NCI-H1092 treated with DMSO at 0.1 percent for 48 hours (cell line): ENCODE measurements at regions not wholly inside any gene's neighbourhood (a gene's known extent, or its start where the extent isn't known, plus 50 kb on each side); places are given as distances from the start of the nearest gene placed in this dataset.

Experiments
- DNase-seq: peaks from one replicate; lab custom pipeline; 2025; lab: John Stamatoyannopoulos, UW

DNA sequence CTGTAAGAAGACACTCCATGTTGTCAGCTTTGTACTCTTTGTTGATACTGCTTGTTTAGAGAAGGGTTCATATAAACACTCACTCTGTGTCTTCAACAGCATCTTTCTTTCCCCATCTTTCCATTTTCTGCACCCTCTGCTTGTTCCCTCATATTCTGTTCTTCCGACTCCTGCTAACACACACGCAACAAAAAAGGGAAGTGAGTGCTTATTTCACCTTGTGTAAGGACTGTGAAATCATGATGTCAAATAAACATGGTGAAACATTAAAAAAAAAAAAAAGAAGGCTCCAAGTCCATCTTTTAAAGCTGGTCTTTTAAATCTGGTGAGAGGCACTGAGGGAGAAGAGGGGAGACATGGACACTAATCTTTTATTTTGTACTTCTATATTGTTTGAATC lies 145.4 kb downstream of the RPAP3 start:
- DNase-seq, result no peak

DNA sequence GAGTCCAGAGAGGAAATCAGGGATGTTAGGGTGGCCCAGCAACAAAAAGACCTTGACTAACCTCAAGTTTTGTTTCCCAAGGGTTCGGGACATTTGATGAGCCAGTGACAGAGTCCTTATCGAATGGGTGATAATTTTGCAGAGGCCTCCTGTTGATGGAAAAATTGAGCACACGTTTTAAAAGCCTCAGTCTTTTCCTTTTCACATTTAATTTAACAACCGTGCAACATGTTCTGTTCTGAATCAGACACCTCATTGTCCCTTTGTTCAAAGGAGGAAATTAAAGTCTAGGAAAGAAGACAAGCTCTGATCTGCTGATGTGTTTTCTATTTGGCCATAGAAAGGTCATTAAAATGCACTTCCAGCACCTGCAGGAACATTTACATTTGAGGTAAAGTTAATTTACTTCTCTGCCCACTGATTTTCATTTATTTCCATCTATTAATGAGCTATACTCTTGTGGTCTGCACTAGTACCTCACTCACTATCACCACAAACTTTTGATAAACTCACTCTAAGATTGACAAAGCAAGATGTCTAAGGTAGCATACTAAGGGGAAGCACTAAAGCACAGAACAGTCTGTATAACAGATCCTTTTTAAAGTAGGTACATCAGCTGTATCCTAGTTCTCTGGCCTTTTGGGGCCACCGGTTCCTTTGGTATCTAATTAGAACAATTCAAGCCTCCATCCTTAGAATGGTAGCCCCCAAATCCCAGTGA lies 147.0 kb downstream of the RPAP3 start:
- DNase-seq, result no peak

- no peak for DNase-seq
Observed at GRCh38 chr12:47557386-47557785, 148.4 kb downstream of the RPAP3 start.

DNA sequence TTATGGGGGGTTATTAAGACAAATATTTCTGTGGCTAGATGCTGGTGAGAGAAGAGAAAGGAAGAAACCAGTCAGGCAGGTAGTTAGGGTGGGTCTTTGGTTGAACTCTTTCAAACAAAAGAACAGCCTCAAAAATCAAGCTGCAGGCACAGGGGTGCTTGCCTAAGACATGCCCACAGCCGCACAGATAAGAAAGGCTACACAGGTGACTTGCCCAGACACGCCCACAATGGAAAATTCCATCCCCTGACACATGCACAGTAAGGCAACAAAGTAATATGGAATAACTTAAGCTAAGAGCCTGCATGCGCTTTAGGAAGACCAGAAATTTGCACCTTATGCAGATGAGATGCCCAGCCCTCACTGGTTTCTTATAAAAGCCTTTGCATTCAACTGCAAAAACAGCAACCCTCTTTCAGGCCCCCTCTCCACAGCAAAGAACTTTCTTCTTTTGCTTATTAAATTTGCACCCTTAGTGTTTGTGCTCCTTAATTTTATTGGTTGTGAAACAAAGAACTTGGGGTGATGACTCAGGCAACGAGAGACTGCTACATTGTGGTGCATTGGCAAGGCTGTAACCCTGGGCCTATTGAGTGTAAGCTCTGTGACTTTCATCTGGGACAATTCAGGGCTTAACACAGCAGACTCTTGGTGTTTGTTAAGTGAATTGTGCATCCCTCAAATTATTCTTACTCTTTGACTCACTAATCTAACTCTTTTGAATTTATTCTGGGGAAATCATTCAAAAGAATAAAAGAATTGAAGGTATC lies 149.4 kb downstream of the RPAP3 start:
- DNase-seq, result no peak

- no peak for DNase-seq
Observed at GRCh38 chr12:47554046-47554653, 151.7 kb downstream of the RPAP3 start.

GRCh38 chr12:47553266-47553665 lies 152.6 kb downstream of the RPAP3 start:
- no peak for DNase-seq

DNA sequence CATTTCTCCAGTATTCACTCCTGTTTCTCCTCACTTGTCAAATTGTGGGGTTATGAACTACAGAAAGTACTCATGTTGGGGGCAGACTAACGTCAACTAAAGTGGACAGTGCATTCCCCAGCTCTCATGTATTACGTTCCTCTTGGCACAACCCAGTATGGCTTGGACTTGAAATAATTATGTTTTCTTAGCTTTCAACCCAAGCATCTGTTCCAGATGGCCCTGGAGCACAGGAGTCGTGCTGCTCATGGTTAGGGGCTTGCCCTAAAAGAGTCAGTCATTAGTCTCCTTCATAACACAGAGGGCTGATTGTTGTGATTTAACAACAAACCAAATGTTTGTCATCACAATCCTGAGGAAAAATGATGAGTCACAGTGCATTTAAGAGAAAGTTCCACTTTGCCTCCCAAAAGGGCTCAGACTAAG lies 154.4 kb downstream of the RPAP3 start:
- DNase-seq, result no peak

- no peak for DNase-seq
Observed at GRCh38 chr12:47549258-47549657, 156.6 kb downstream of the RPAP3 start.

DNA sequence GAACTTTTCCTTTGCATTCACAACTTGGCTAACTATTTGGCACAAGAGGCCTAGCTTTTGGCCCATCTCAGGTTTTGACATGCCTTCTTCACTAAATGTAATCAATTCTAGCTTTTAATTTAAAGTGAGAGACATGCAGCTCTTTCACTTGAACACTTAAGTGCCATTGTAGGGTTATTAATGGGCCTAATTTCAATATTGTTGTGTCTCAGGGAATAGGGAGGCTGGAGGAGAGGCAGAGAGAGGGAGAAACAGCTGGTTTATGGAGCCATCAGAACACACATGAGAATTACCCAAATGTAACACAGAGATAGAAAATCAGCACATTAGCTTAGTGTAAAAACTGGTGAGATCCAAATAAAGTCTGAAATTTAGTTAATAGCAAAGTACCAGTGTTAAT lies 157.4 kb downstream of the RPAP3 start:
- no peak for DNase-seq

DNA sequence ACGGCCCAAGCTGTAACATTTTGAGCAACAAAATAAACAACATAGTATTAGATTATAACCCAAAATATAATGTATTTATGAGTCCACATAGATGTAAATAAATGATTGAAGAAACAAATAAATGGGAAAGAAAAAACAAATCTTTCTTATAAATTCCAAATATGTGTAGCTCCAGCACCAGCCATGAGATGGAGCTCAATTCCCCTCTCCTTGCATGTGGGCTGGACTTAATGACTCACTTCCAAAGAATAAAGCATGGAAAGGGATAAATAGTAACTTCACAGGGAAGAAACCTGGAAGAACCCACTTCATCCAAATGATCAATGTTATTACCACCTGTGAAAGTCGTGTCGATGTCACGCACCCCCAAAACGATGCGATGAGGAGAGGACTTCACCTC lies 158.8 kb downstream of the RPAP3 start:
- peak; percentile 25 for DNase-seq

GRCh38 chr12:47545938-47546609 lies 159.8 kb downstream of the RPAP3 start:
- DNase-seq, result no peak

GRCh38 chr12:47534695-47535094 lies 171.1 kb downstream of the RPAP3 start:
- no peak for DNase-seq

DNA sequence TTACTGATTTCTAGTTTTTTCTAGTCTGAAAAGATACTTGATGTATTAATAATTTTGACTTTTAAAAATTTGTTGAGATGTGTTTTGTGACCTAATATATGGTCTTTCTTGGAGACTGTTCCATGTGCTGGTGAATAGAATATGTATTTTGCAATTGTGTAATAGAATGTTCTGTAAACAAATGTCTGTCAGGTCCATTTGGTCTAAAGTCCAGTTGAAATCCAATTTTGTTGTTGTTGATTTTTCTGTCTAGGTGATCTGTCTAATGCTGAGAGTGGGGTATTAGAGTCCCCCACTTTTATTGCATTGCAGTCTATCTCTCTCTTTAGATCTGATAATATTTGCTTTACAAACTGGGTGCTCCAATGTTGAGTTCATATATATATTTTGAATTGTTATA lies 175.8 kb downstream of the RPAP3 start:
- DNase-seq, result no peak

DNA sequence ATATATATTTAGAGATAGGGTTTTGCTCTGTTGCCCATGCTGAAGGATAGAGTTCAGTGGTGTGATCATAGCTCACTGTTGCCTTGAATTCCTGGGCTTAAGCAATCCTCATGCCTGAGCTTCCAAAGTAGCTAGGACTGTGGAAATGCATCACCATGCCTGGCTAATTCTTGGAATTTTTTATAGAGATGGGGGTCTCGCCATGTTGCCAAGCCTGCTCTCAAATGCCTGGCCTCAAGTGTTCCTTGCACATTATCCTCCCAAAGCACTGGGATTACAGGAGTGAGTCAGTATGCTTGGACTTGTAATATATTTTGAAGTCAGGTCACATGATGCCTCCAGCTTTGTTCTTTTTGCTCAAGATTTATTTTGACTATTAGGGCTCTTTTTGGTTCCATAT lies 178.0 kb downstream of the RPAP3 start:
- no peak for DNase-seq

- no peak for DNase-seq
Observed at GRCh38 chr12:47520029-47520428, 185.8 kb downstream of the RPAP3 start.

DNA sequence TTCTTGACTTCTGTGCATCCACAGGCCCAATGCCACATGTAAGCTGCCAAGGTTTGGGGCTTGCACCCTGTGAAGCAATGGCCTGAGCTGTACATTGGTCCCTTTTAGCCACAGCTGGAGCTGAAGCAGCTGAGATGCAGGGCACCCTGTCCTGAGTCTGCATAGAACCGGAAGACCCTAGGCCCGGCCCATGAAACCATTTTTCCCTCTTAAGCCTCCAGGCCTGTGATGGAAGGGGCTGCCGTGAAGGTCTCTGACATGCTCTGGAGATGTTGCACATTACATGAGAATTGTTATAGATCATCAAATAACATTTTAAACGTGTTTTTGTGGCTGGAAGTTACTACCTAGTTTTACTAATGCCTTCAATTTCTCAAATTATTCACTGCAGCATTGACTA lies 188.7 kb downstream of the RPAP3 start:
- no peak for DNase-seq

- no peak for DNase-seq
Observed at GRCh38 chr12:47509398-47509851, 196.4 kb downstream of the RPAP3 start.

GRCh38 chr12:47507221-47507620 lies 198.6 kb downstream of the RPAP3 start:
- DNase-seq, result no peak

GRCh38 chr12:47504775-47505446 lies 200.9 kb downstream of the RPAP3 start:
- no peak for DNase-seq

- no peak for DNase-seq
Observed at GRCh38 chr12:47493801-47494200, 212.0 kb downstream of the RPAP3 start.

- no peak for DNase-seq
Observed at GRCh38 chr12:47491516-47492305, 214.1 kb downstream of the RPAP3 start.
